OCI-LY3 (cell line): ENCODE measurements at regions not wholly inside any gene's neighbourhood (a gene's known extent, or its start where the extent isn't known, plus 50 kb on each side); places are given as distances from the start of the nearest gene placed in this dataset.

Source experiments
- H2AFZ ChIP-seq: fragments of 200-600, 300-600 bp; shearing (Covaris generic); 2 replicates; pipeline ENCODE4 v1.6.0; 2014; ENCODE audit warnings: antibody characterized with exemption, low read depth, low read length
- H3K27ac ChIP-seq: fragments of 200-600, 300-600 bp; sonication (generic); 2 replicates; pipeline ENCODE4 v1.5.1; 2014; ENCODE audit warnings: mild to moderate bottlenecking, low read length, moderate library complexity, mixed read lengths
- H3K27me3 ChIP-seq: fragments of 200-600, 300-600 bp; sonication (generic); 2 replicates; pipeline ENCODE4 v1.6.1; 2014; ENCODE audit warnings: low read depth, low read length, mixed read lengths
- H3K36me3 ChIP-seq: fragments of 200-600, 300-600 bp; sonication (generic); replicated peaks from 2 replicates; pipeline ENCODE3; 2014; ENCODE audit warnings: low read depth, low read length, mixed read lengths
- H3K4me1 ChIP-seq: fragments of 300-600, 200-600 bp; sonication (generic); 2 replicates; pipeline ENCODE4 v1.6.1; 2014; ENCODE audit warnings: low read length, mixed read lengths
- H3K4me2 ChIP-seq: fragments of 200-600, 300-600 bp; sonication (generic); 2 replicates; pipeline ENCODE4 v1.6.1; 2014; ENCODE audit warnings: low read length, mixed read lengths
- H3K4me3 ChIP-seq: fragments of 300-600, 200-600 bp; sonication (generic); 2 replicates; pipeline ENCODE4 v1.5.1; 2014; ENCODE audit warnings: antibody characterized with exemption, mild to moderate bottlenecking, low read length, moderate library complexity
- H3K79me2 ChIP-seq: fragments of 300-600, 200-600 bp; shearing (Covaris generic); 2 replicates; pipeline ENCODE4 v1.6.1; 2014; ENCODE audit warnings: mild to moderate bottlenecking, low read length, mixed read lengths
- H3K9ac ChIP-seq: fragments of 300-600, 200-600 bp; shearing (Covaris generic); 2 replicates; pipeline ENCODE4 v1.6.0; 2014; ENCODE audit warnings: mild to moderate bottlenecking, low read length, moderate library complexity
- H3K9me3 ChIP-seq: fragments of 200-600, 300-600 bp; shearing (Covaris generic); 2 replicates; pipeline ENCODE4 v1.6.1; 2014; ENCODE audit warnings: low read length, mixed read lengths; ENCODE audit not compliant: insufficient read depth
- H4K20me1 ChIP-seq: fragments of 200-600, 300-600 bp; sonication (generic); 2 replicates; pipeline ENCODE4 v1.6.1; 2016; ENCODE audit warnings: low read length, mixed read lengths; ENCODE audit not compliant: insufficient read depth
- EZH2phosphoT487 ChIP-seq: fragments of 200-600 bp; shearing (Covaris generic); IDR thresholded peaks from 2 replicates; pipeline ENCODE4 v1.6.1; 2018; ENCODE audit warnings: antibody characterized with exemption, mixed run types, low read depth
- TF ChIP-seq, protein P1 (sequence below): fragments of 200-600, 300-600 bp; sonication (generic); IDR thresholded peaks from 2 replicates; pipeline ENCODE4 v1.5.1; 2014; ENCODE audit warnings: antibody characterized with exemption, low read length, low read depth

GRCh38 chr21:28447462-28447861 lies 545.2 kb downstream of the LTN1 start:
- H3K36me3 ChIP-seq = no peaks in the 10 kb centered on the region
- H4K20me1 ChIP-seq = no peaks in the 10 kb centered on the region
- H3K27me3 ChIP-seq = no peaks in the 10 kb centered on the region
- H3K9me3 ChIP-seq = no peaks in the 10 kb centered on the region
- H3K4me1 ChIP-seq = no peaks in the 10 kb centered on the region
- H3K79me2 ChIP-seq = no peaks in the 10 kb centered on the region
- H3K4me2 ChIP-seq = no peak overlapping the region
- H3K27ac ChIP-seq = no peak overlapping the region
- no peak overlapping the region for H3K9ac ChIP-seq
- no peak for TF ChIP-seq EZH2phosphoT487
- TF ChIP-seq, protein P1, sequence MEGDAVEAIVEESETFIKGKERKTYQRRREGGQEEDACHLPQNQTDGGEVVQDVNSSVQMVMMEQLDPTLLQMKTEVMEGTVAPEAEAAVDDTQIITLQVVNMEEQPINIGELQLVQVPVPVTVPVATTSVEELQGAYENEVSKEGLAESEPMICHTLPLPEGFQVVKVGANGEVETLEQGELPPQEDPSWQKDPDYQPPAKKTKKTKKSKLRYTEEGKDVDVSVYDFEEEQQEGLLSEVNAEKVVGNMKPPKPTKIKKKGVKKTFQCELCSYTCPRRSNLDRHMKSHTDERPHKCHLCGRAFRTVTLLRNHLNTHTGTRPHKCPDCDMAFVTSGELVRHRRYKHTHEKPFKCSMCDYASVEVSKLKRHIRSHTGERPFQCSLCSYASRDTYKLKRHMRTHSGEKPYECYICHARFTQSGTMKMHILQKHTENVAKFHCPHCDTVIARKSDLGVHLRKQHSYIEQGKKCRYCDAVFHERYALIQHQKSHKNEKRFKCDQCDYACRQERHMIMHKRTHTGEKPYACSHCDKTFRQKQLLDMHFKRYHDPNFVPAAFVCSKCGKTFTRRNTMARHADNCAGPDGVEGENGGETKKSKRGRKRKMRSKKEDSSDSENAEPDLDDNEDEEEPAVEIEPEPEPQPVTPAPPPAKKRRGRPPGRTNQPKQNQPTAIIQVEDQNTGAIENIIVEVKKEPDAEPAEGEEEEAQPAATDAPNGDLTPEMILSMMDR = no peak
- no peak overlapping the region for H3K4me3 ChIP-seq
- H2AFZ ChIP-seq = no peak overlapping the region

DNA sequence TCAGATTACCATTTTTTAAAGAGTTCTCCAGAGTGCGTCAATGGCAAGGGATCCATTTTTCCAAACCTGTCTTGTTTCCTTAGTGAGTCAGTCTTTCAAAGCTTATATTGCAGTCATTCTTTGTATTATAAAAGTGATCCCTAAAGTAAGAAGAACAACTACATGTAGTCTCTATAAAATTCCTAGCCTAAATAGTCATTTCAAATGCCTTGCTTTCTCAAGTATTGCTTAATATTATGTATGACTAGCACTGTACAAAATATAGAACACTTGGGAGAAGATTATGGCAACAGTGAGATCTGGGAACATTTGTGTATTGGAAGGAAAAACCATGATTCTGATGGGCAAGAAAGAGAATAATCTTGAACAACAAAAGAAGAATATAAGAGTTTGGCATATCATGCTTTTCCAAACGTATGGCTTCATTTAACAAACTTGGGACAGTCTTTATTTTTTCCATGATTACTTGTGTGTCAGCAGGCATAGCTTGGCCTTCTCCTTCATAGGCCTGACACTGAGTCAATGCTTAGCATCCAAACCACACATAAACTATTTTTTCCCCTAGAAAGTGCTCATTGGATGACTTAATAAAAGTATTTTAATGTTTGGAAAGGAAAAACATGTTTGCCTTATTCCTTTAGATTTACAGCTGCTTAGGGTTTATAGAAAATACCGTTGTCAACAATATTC lies 547.4 kb downstream of the LTN1 start:
- H3K9me3 ChIP-seq = no peaks in the 10 kb centered on the region
- no peaks in the 10 kb centered on the region for H3K4me1 ChIP-seq
- H4K20me1 ChIP-seq = no peaks in the 10 kb centered on the region
- TF ChIP-seq, protein P1 = no peak
- TF ChIP-seq EZH2phosphoT487 = no peak
- H3K27ac ChIP-seq = no peak overlapping the region
- no peak overlapping the region for H3K4me2 ChIP-seq
- no peak overlapping the region for H2AFZ ChIP-seq
- H3K9ac ChIP-seq = no peak overlapping the region
- no peaks in the 10 kb centered on the region for H3K36me3 ChIP-seq
- H3K4me3 ChIP-seq = no peak overlapping the region
- H3K27me3 ChIP-seq = no peaks in the 10 kb centered on the region
- no peaks in the 10 kb centered on the region for H3K79me2 ChIP-seq

GRCh38 chr21:28444557-28444956 lies 548.1 kb downstream of the LTN1 start:
- Histone ChIP-seq H3K27me3 (no peaks in the 10 kb centered on the region), H3K9ac (no peak overlapping the region), H3K79me2 (no peaks in the 10 kb centered on the region), H3K27ac (no peak overlapping the region), H3K4me1 (no peaks in the 10 kb centered on the region), H3K4me3 (no peak overlapping the region), H2AFZ (no peak overlapping the region), H3K36me3 (no peaks in the 10 kb centered on the region), H4K20me1 (no peaks in the 10 kb centered on the region), H3K9me3 (no peaks in the 10 kb centered on the region), H3K4me2 (no peak overlapping the region)
- no peak for TF ChIP-seq EZH2phosphoT487
- TF ChIP-seq, protein P1 = no peak

DNA sequence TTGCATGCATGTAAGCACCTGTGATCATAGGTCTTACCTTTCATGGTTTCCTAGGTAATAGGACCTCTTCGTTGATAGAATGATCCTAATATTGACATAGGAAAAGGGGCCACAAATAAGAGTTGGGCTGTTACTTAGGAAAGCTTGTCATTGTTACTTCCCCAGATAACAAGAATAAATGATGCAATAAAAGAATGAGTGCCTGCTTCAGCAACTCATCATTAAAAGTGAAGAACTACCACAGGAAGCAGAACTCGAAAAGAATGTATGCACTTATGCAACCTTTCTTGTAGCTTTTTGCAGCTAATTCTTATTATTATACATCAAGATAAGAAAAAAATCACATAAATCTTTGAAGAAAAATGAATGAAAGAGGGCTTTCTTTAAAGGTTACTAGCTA lies 548.6 kb downstream of the LTN1 start:
- H4K20me1 ChIP-seq = no peaks in the 10 kb centered on the region

More for the DNA sequence above, 548.6 kb downstream of the LTN1 start:
- Histone ChIP-seq H3K27me3 (no peaks in the 10 kb centered on the region), H3K79me2 (no peaks in the 10 kb centered on the region), H3K9ac (no peak overlapping the region), H2AFZ (no peak overlapping the region), H3K9me3 (no peaks in the 10 kb centered on the region), H3K4me1 (no peaks in the 10 kb centered on the region), H3K4me3 (no peak overlapping the region), H3K27ac (no peak overlapping the region), H3K4me2 (no peak overlapping the region), H3K36me3 (no peaks in the 10 kb centered on the region)
- no peak for TF ChIP-seq EZH2phosphoT487
- TF ChIP-seq, protein P1 = no peak
